ENCODE measurements at regions not wholly inside any gene's neighbourhood (a gene's known extent, or its start where the extent isn't known, plus 50 kb on each side); places are given as distances from the start of the nearest gene placed in this dataset.

- Histone ChIP-seq H3K27ac (ENCODE audit: extremely low read depth, low read depth, low read length) (no peak overlapping the region), H3K9me3 (ENCODE audit: control insufficient read depth, insufficient read depth, low read depth, low read length) (no peaks in the 10 kb centered on the region), H3K36me3 (ENCODE audit: control insufficient read depth in 2 of 2, insufficient read depth in 1 of 2, low read length in 2 of 2) (no peaks in the 10 kb centered on the region), H3K4me3 (ENCODE audit: low read depth, low read length) (no peak overlapping the region), H3K4me1 (ENCODE audit: control insufficient read depth, insufficient read depth, low read length) (no peaks in the 10 kb centered on the region)
- POLR2A ChIA-PET = no interaction called here
- TF ChIP-seq ZXDB (tag by site-specific recombination; IDR thresholded peaks at IDR 0.05) = no peak
- TF ChIP-seq ZNF521 (tag by site-specific recombination; IDR thresholded peaks at IDR 0.05) = no peak
- no peak for TF ChIP-seq ZBTB21 (tag by site-specific recombination; IDR thresholded peaks at IDR 0.05)
- TF ChIP-seq YY2 (tag by site-specific recombination; IDR thresholded peaks at IDR 0.05) = no peak
- TF ChIP-seq ZNF175 (tag by site-specific recombination; IDR thresholded peaks at IDR 0.05) = no peak
- CTCF ChIA-PET = interaction anchor here (0.7 kb wide), 1 partner anchor 647 kb away, joined by 3 read pairs; no protein-coding TSS in a partner anchor
Observed at GRCh38 chr1:34278211-34278610, 101.5 kb downstream of the C1orf94 start.

- Histone ChIP-seq H3K4me3 (ENCODE audit: low read depth, low read length) (no peak overlapping the region), H3K4me1 (ENCODE audit: control insufficient read depth, insufficient read depth, low read length) (no peaks in the 10 kb centered on the region), H3K36me3 (ENCODE audit: control insufficient read depth in 2 of 2, insufficient read depth in 1 of 2, low read length in 2 of 2) (no peaks in the 10 kb centered on the region), H3K27ac (ENCODE audit: extremely low read depth, low read depth, low read length) (no peak overlapping the region), H3K9me3 (ENCODE audit: control insufficient read depth, insufficient read depth, low read depth, low read length) (no peaks in the 10 kb centered on the region)
- ChIA-PET POLR2A (no interaction called here), CTCF (no interaction called here)
- TF ChIP-seq ZNF292 (tag by site-specific recombination; IDR thresholded peaks at IDR 0.05; ENCODE audit: borderline replicate concordance, low read depth) = no peak
- TF ChIP-seq ZNF16 (tag by site-specific recombination; IDR thresholded peaks at IDR 0.05; ENCODE audit: low read depth) = no peak
- no peak for TF ChIP-seq KLF8 (tag by site-specific recombination; IDR thresholded peaks at IDR 0.05)
Observed at GRCh38 chr1:34279971-34280370, 103.3 kb downstream of the C1orf94 start.

- TF ChIP-seq ZSCAN23 (tag by site-specific recombination; IDR thresholded peaks at IDR 0.05) (no peak), ZNF169 (tag by site-specific recombination; IDR thresholded peaks at IDR 0.05) (no peak), ZNF510 (tag by site-specific recombination; IDR thresholded peaks at IDR 0.05; ENCODE audit: insufficient replicate concordance) (no peak), ZNF600 (tag by site-specific recombination; IDR thresholded peaks at IDR 0.05) (no peak), ZNF248 (tag by site-specific recombination; IDR thresholded peaks at IDR 0.05) (no peak), ZNF792 (tag by site-specific recombination; IDR thresholded peaks at IDR 0.05) (no peak), ZNF837 (tag by site-specific recombination; IDR thresholded peaks at IDR 0.05) (no peak), ZFP41 (tag by site-specific recombination; IDR thresholded peaks at IDR 0.05; ENCODE audit: borderline replicate concordance) (no peak), CTCF (tag by site-specific recombination; IDR thresholded peaks at IDR 0.05) (no peak), ZNF157 (tag by site-specific recombination; IDR thresholded peaks at IDR 0.05) (no peak), ZNF24 (tag by site-specific recombination; IDR thresholded peaks at IDR 0.05) (no peak), ZNF664 (tag by site-specific recombination; IDR thresholded peaks at IDR 0.05) (no peak), ZNF140 (tag by site-specific recombination; IDR thresholded peaks at IDR 0.05) (no peak)
- Histone ChIP-seq H3K4me3 (ENCODE audit: low read depth, low read length) (no peak overlapping the region), H3K27ac (ENCODE audit: extremely low read depth, low read depth, low read length) (no peak overlapping the region), H3K36me3 (ENCODE audit: control insufficient read depth in 2 of 2, insufficient read depth in 1 of 2, low read length in 2 of 2) (no peaks in the 10 kb centered on the region), H3K4me1 (ENCODE audit: control insufficient read depth, insufficient read depth, low read length) (no peaks in the 10 kb centered on the region), H3K9me3 (ENCODE audit: control insufficient read depth, insufficient read depth, low read depth, low read length) (no peaks in the 10 kb centered on the region)
- CTCF ChIA-PET = interaction anchor here (0.9 kb wide), 1 partner anchor 7 kb away, joined by 3 read pairs; no protein-coding TSS in a partner anchor
- POLR2A ChIA-PET = no interaction called here
Observed at GRCh38 chr1:34280509-34280908, 103.8 kb downstream of the C1orf94 start.
